HCT116 (cell line): ENCODE measurements at regions not wholly inside any gene's neighbourhood (a gene's known extent, or its start where the extent isn't known, plus 50 kb on each side); places are given as distances from the start of the nearest gene placed in this dataset.

Experiments used
- ATAC-seq: fragments of 200-7000 bp; cut with Tn5 transposase; 2 replicates; pipeline ENCODE4 v1.9.1; 2020; ENCODE audit warnings: mild to moderate bottlenecking, moderate library complexity
- BruUV-seq: library from RNA; stranded (reverse); fragments of 400-500 nt; replicated peaks from 2 replicates; lab custom pipeline; 2021; lab: Mats Ljungman, UMichigan
- CTCF ChIA-PET: fragments of 300-600 bp; sonication (Branson Sonifier 250); formaldehyde crosslinking; loops from one replicate; lab custom pipeline; 2021; ENCODE audit warnings: antibody characterized with exemption; lab: Charles Lee
- POLR2A ChIA-PET: fragments of 300-600, 350-600 bp; sonication (Branson Sonifier 250); formaldehyde crosslinking; loops from one replicate; lab custom pipeline; 2021; ENCODE audit warnings: antibody characterized with exemption; lab: Charles Lee
- RAD21 ChIA-PET, 2 experiments: fragments of 300-600 bp; sonication (Branson Sonifier 250); formaldehyde crosslinking; loops; one replicate each; lab custom pipeline; 2023; ENCODE audit warnings: low total read pairs in 2 of 2; ENCODE audit not compliant: uncharacterized antibody in 2 of 2, unreplicated experiment in 2 of 2, low non-redundant PET in 1 of 2; lab: Charles Lee
- DNase-seq: peaks from one replicate; pipeline ENCODE4 v3.0.0-alpha.2; 2010; ENCODE audit warnings: low read depth, low spot score
- H2AFZ ChIP-seq: fragments of 200-600 bp; shearing (Covaris generic), sonication (generic); 2 replicates; pipeline ENCODE4 v1.6.1; 2017; ENCODE audit warnings: low read depth, mixed run types, mixed read lengths, antibody characterized with exemption, low read length; ENCODE audit not compliant: poor library complexity, severe bottlenecking
- H3K27ac ChIP-seq: 2 replicates; pipeline ENCODE4 v1.5.1; 2012; ENCODE audit warnings: low read depth, low read length
- H3K27me3 ChIP-seq: fragments of 200-600 bp; sonication (generic); 2 replicates; pipeline ENCODE4 v1.6.1; 2016; ENCODE audit warnings: mixed run types, low read length, mixed read lengths; ENCODE audit not compliant: insufficient read depth
- H3K36me3 ChIP-seq, 2 experiments: fragments of 200-500 bp in 1 of 2; fragments of 200-600 bp in 1 of 2; sonication (Bioruptor generic) in 1 of 2; sonication (generic) in 1 of 2; 2 replicates each; pipeline versions ENCODE4 v1.5.1 to v1.6.1; 2014 to 2016; ENCODE audit warnings: low read length in 2 of 2, inconsistent platforms in 1 of 2, mixed read lengths in 1 of 2, mixed run types in 1 of 2; ENCODE audit not compliant: insufficient read depth in 2 of 2, control insufficient read depth in 1 of 2
- H3K4me1 ChIP-seq, 2 experiments: fragments of 200-600 bp in 1 of 2; sonication (generic) in 1 of 2; 2 replicates each; pipeline versions ENCODE4 v1.5.1 to v1.6.1; 2012 to 2017; ENCODE audit warnings: low read length in 2 of 2, inconsistent platforms in 1 of 2, mild to moderate bottlenecking in 1 of 2, mixed read lengths in 1 of 2, mixed run types in 1 of 2, moderate library complexity in 1 of 2; ENCODE audit not compliant: insufficient read depth in 2 of 2, control insufficient read depth in 1 of 2
- H3K4me2 ChIP-seq: fragments of 200-600 bp; sonication (generic); 2 replicates; pipeline ENCODE4 v1.6.1; 2017; ENCODE audit warnings: mixed run types, low read length, mixed read lengths
- H3K4me3 ChIP-seq, 2 experiments: fragments of 200-600 bp in 1 of 2; sonication (generic) in 1 of 2; replicated peaks in 1 of 2; 2 replicates each; pipeline ENCODE4 v1.5.1; 2011 to 2016; ENCODE audit warnings: low read length in 2 of 2, control low read depth in 1 of 2, low read depth in 1 of 2, mild to moderate bottlenecking in 1 of 2, mixed read lengths in 1 of 2, mixed run types in 1 of 2
- H3K79me2 ChIP-seq: fragments of 200-600 bp; sonication (generic); 2 replicates; pipeline ENCODE4 v1.6.1; 2017; ENCODE audit warnings: mild to moderate bottlenecking, mixed run types, low read length, moderate library complexity, mixed read lengths; ENCODE audit not compliant: insufficient read depth
- H3K9ac ChIP-seq: fragments of 200-600 bp; sonication (generic); 2 replicates; pipeline ENCODE4 v1.6.1; 2016; ENCODE audit warnings: low read length, mixed read lengths
- H3K9me2 ChIP-seq: fragments of 200-600 bp; sonication (generic), shearing (Covaris generic); 2 replicates; pipeline ENCODE4 v1.6.1; 2017; ENCODE audit warnings: mixed run types, mild to moderate bottlenecking, moderate library complexity; ENCODE audit not compliant: insufficient read depth
- H3K9me3 ChIP-seq, 2 experiments: fragments of 200-500 bp in 1 of 2; fragments of 200-600 bp in 1 of 2; sonication (Bioruptor generic) in 1 of 2; sonication (generic) in 1 of 2; 2 replicates each; pipeline ENCODE4 v1.6.1; 2014 to 2017; ENCODE audit warnings: low read length in 2 of 2, mixed read lengths in 2 of 2, inconsistent platforms in 1 of 2, low read depth in 1 of 2, mild to moderate bottlenecking in 1 of 2, mixed run types in 1 of 2, moderate library complexity in 1 of 2; ENCODE audit not compliant: control insufficient read depth in 1 of 2, insufficient read depth in 1 of 2
- H4K20me1 ChIP-seq: fragments of 200-600 bp; sonication (generic), shearing (Covaris generic); 2 replicates; pipeline ENCODE4 v1.6.1; 2017; ENCODE audit warnings: mixed run types, mild to moderate bottlenecking, moderate library complexity; ENCODE audit not compliant: insufficient read depth
- CEBPB ChIP-seq: IDR thresholded peaks from 2 replicates; pipeline ENCODE4 v1.6.1; 2012; ENCODE audit warnings: low read depth
- EGR1 ChIP-seq: IDR thresholded peaks from 2 replicates; pipeline ENCODE4 v1.6.1; 2012; ENCODE audit warnings: low read depth
- EZH2 ChIP-seq: fragments of 200-600 bp; sonication (generic); IDR thresholded peaks from 2 replicates; pipeline ENCODE4 v1.6.1; 2017; ENCODE audit warnings: antibody characterized with exemption, mixed run types
- POLR2A ChIP-seq: IDR thresholded peaks from 2 replicates; pipeline ENCODE4 v1.7.0; 2011; ENCODE audit warnings: borderline replicate concordance; ENCODE audit not compliant: insufficient read depth, insufficient read length; ENCODE audit errors: extremely low read depth
- POLR2AphosphoS5 ChIP-seq: IDR thresholded peaks from 2 replicates; pipeline ENCODE4 v1.6.1; 2011; ENCODE audit warnings: mild to moderate bottlenecking, low read depth, low read length, moderate library complexity
- RAD21 ChIP-seq: IDR thresholded peaks from 2 replicates; pipeline ENCODE4 v1.6.1; 2012; ENCODE audit warnings: low read depth, mild to moderate bottlenecking
- SIN3A ChIP-seq: IDR thresholded peaks from 2 replicates; pipeline ENCODE4 v1.6.1; 2012; ENCODE audit warnings: low read depth
- SRF ChIP-seq: IDR thresholded peaks from 2 replicates; pipeline ENCODE4 v1.6.1; 2012; ENCODE audit warnings: low read depth
- TCF7L2 ChIP-seq: IDR thresholded peaks from 2 replicates; pipeline ENCODE4 v1.7.0; 2011; ENCODE audit warnings: borderline replicate concordance, inconsistent platforms; ENCODE audit not compliant: insufficient read depth, insufficient read length; ENCODE audit errors: extremely low read depth
- ZNF274 ChIP-seq: fragments of 200-500 bp; sonication (Bioruptor generic); IDR thresholded peaks from 2 replicates; pipeline ENCODE4 v1.6.1; 2014; ENCODE audit warnings: mild to moderate bottlenecking, low read depth, low read length, inconsistent platforms
- intact Hi-C: fragments of 100-400 bp; cut with micrococcal nuclease; formaldehyde crosslinking; loops from 2 replicates; pipeline ENCODE4 v1.10.0; 2022
- TF ChIP-seq, protein P1 (sequence below): IDR thresholded peaks from 2 replicates; pipeline ENCODE4 v1.6.1; 2012; ENCODE audit warnings: low read depth
- TF ChIP-seq, protein P2 (sequence below): IDR thresholded peaks from 2 replicates; pipeline ENCODE4 v1.6.1; 2012
- TF ChIP-seq, protein P3 (sequence below): IDR thresholded peaks from 2 replicates; pipeline ENCODE4 v1.6.1; 2012

DNA sequence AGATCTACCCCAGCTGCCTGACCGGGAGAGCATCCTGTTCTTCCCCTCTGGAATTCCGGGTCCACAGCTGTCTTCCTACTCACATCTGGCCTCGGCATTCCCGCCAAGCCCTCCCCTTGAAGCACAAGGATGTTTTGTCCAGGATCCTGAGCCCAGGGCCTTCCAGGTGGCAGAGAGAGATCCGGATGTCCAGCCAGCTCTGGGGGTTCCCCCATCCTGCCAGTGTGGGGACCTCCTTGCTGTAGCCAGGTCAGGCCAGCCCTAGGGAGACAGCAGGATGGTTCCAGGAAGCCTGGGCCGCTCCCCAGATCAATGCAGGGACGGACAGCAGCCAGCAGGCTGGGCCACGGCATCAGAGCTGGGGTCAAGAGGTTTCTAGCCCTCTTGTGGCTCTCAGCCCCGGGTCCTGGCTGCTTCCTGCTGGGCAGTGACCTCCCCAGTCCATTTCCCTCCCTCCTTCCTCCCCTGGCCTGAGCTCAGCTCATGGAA, 55.3 kb downstream of the SOCS3 start:
- no peak overlapping the region for H3K4me2 ChIP-seq
- no peak overlapping the region for H3K9ac ChIP-seq
- H3K27ac ChIP-seq, result no peak overlapping the region
- H4K20me1 ChIP-seq, result no peaks in the 10 kb centered on the region
- no peaks in the 10 kb centered on the region for H3K9me2 ChIP-seq
- no peaks in the 10 kb centered on the region for H3K27me3 ChIP-seq
- BruUV-seq, result no TSS peak
- ATAC-seq, result no peak
- CTCF ChIA-PET, result interaction anchor here (1.9 kb wide), 1 partner anchor 10 kb away, joined by 5 read pairs; no protein-coding TSS in a partner anchor
- H3K79me2 ChIP-seq, result no peaks in the 10 kb centered on the region
- intact Hi-C loops, result no loop called here
- peaks cover 0 to 7% of the 10 kb centered on the region in 2 experiments; a peak in 1 of 4 replicates for H3K9me3 ChIP-seq
- no peak overlapping the region for H3K4me3 ChIP-seq
- no peak overlapping the region for H2AFZ ChIP-seq
- H3K4me1 ChIP-seq, result peaks cover 6 to 41% of the 10 kb centered on the region in 2 experiments
- RAD21 ChIA-PET, result no interaction called here
- POLR2A ChIA-PET, result interaction anchor here (1.5 kb wide), 1 partner anchor 10 kb away, joined by 7 read pairs; no protein-coding TSS in a partner anchor
- TF ChIP-seq, protein P1, sequence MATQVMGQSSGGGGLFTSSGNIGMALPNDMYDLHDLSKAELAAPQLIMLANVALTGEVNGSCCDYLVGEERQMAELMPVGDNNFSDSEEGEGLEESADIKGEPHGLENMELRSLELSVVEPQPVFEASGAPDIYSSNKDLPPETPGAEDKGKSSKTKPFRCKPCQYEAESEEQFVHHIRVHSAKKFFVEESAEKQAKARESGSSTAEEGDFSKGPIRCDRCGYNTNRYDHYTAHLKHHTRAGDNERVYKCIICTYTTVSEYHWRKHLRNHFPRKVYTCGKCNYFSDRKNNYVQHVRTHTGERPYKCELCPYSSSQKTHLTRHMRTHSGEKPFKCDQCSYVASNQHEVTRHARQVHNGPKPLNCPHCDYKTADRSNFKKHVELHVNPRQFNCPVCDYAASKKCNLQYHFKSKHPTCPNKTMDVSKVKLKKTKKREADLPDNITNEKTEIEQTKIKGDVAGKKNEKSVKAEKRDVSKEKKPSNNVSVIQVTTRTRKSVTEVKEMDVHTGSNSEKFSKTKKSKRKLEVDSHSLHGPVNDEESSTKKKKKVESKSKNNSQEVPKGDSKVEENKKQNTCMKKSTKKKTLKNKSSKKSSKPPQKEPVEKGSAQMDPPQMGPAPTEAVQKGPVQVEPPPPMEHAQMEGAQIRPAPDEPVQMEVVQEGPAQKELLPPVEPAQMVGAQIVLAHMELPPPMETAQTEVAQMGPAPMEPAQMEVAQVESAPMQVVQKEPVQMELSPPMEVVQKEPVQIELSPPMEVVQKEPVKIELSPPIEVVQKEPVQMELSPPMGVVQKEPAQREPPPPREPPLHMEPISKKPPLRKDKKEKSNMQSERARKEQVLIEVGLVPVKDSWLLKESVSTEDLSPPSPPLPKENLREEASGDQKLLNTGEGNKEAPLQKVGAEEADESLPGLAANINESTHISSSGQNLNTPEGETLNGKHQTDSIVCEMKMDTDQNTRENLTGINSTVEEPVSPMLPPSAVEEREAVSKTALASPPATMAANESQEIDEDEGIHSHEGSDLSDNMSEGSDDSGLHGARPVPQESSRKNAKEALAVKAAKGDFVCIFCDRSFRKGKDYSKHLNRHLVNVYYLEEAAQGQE, result no peak
- TF ChIP-seq SIN3A, result no peak
- no peak for TF ChIP-seq EZH2
- TF ChIP-seq RAD21, result no peak
- TF ChIP-seq POLR2A, result no peak
- no peak for TF ChIP-seq CEBPB
- TF ChIP-seq SRF, result no peak
- TF ChIP-seq, protein P2, sequence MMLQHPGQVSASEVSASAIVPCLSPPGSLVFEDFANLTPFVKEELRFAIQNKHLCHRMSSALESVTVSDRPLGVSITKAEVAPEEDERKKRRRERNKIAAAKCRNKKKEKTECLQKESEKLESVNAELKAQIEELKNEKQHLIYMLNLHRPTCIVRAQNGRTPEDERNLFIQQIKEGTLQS, result no peak
- no peak for TF ChIP-seq TCF7L2
- no peak for TF ChIP-seq EGR1
- TF ChIP-seq POLR2AphosphoS5, result no peak
- TF ChIP-seq ZNF274, result no peak
- TF ChIP-seq, protein P3, sequence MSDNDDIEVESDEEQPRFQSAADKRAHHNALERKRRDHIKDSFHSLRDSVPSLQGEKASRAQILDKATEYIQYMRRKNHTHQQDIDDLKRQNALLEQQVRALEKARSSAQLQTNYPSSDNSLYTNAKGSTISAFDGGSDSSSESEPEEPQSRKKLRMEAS, result no peak
- no peaks in the 10 kb centered on the region for H3K36me3 ChIP-seq
- no peak for DNase-seq
